ENCODE measurements at regions not wholly inside any gene's neighbourhood (a gene's known extent, or its start where the extent isn't known, plus 50 kb on each side); places are given as distances from the start of the nearest gene placed in this dataset.
"Not testable (repeated sequence)": the region's sequence is repeated elsewhere in the genome, so short reads cannot be mapped to it uniquely, and the experiment has no call there.

DNA sequence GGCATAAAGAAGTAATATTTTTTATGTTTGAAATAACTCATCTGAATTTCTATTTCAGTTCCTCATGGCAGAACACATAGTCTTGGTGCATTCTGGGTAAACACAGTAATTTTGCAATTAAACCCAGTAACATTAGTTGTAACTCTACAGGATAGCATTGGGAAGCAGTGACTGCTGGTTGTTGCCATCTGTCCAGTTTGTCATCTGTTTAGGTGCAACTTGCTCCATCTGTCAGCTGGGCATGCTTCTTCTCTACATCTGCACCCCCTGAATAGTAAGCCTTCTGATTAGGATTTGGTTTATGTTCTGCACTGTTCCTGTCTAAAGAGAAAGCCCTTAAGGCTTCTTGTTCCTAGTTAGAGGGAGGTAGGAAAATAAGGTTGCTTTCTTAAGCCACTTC is 63.5 kb upstream of the CSNK1A1L start:
- intact Hi-C loops (cut with DNase I): no loop called here
- no peak overlapping the region for H3K27ac ChIP-seq (ENCODE audit: low read depth in 1 of 2, low read length in 2 of 2)
- no peaks in the 10 kb centered on the region for H3K4me1 ChIP-seq (ENCODE audit: control insufficient read depth in 1 of 2, insufficient read depth in 2 of 2, low read length in 2 of 2)
- no peaks in the 10 kb centered on the region for H3K9me3 ChIP-seq (ENCODE audit: control insufficient read depth, low read length)
- no peaks in the 10 kb centered on the region for H3K36me3 ChIP-seq (ENCODE audit: control insufficient read depth in 1 of 2, insufficient read depth in 2 of 2, low read length in 1 of 2)
- ATAC-seq (ENCODE audit: low FRiP score) (no peak), DNase-seq (no peak)
- H3K27me3 ChIP-seq (ENCODE audit: control insufficient read depth in 1 of 2, insufficient read depth in 2 of 2, low read length in 1 of 2): no peaks in the 10 kb centered on the region
- no peak overlapping the region for H3K4me3 ChIP-seq (ENCODE audit: low read length in 2 of 2)

DNA sequence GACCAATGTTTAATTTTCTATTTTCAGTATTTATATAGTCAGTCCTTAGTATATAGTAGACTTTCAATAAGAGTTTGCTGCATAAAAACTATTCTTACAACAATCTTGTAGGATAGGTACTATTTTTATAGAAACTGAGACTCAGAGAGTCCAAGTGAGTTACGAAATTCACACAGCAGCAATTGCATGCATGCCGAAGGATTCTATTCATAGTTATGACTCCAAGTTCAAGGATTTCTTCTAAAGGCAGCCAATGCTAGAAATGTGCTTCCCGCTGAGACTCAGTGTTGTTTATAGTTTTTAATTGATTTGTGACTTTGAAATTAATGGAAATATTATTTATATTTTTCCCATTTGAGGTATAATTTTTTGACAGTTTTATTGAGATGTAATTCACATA is 62.7 kb upstream of the CSNK1A1L start:
- DNase-seq (no peak), ATAC-seq (ENCODE audit: low FRiP score) (no peak)
- no peaks in the 10 kb centered on the region for H3K36me3 ChIP-seq (ENCODE audit: control insufficient read depth in 1 of 2, insufficient read depth in 2 of 2, low read length in 1 of 2)
- H3K4me3 ChIP-seq (ENCODE audit: low read length in 2 of 2): no peak overlapping the region
- intact Hi-C loops (cut with DNase I): no loop called here
- H3K9me3 ChIP-seq (ENCODE audit: control insufficient read depth, low read length): no peaks in the 10 kb centered on the region
- 79 to 95% methylated on average over 3 of the region's 3 CpGs for WGBS, 2 donors
- no peaks in the 10 kb centered on the region for H3K4me1 ChIP-seq (ENCODE audit: control insufficient read depth in 1 of 2, insufficient read depth in 2 of 2, low read length in 2 of 2)
- H3K27ac ChIP-seq (ENCODE audit: low read depth in 1 of 2, low read length in 2 of 2): no peak overlapping the region
- no peaks in the 10 kb centered on the region for H3K27me3 ChIP-seq (ENCODE audit: control insufficient read depth in 1 of 2, insufficient read depth in 2 of 2, low read length in 1 of 2)

DNA sequence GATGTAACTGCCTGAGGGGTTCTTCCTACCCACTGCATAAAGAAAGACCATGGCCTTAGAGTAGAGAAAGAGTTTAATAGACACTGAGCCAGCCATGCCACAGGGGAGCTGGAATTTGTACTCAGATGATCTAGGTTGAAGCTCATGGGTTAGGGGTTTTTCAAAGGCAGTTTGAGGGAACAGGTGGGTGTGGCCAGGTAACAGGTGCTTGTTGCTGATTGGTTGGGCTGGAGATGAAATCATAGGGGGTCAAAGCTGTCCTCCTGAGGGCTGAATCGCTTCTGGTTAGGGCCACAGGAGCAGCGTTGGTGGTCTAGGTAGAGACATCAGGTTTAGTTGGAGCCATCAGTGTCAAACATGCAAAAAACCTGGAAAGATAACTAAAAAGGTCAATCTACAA is 59.2 kb upstream of the CSNK1A1L start:
- Histone ChIP-seq H3K4me3 (ENCODE audit: low read length in 2 of 2) (no peak overlapping the region), H3K36me3 (ENCODE audit: control insufficient read depth in 1 of 2, insufficient read depth in 2 of 2, low read length in 1 of 2) (no peaks in the 10 kb centered on the region), H3K27ac (ENCODE audit: low read depth in 1 of 2, low read length in 2 of 2) (no peak overlapping the region), H3K4me1 (ENCODE audit: control insufficient read depth in 1 of 2, insufficient read depth in 2 of 2, low read length in 2 of 2) (no peaks in the 10 kb centered on the region), H3K9me3 (ENCODE audit: control insufficient read depth, low read length) (no peaks in the 10 kb centered on the region), H3K27me3 (ENCODE audit: control insufficient read depth in 1 of 2, insufficient read depth in 2 of 2, low read length in 1 of 2) (no peaks in the 10 kb centered on the region)
- DNase-seq (no peak), ATAC-seq (ENCODE audit: low FRiP score) (no peak)
- intact Hi-C loops (cut with DNase I): no loop called here
- 92 to 94% methylated on average over 2 of the region's 2 CpGs for WGBS, 2 donors

DNA sequence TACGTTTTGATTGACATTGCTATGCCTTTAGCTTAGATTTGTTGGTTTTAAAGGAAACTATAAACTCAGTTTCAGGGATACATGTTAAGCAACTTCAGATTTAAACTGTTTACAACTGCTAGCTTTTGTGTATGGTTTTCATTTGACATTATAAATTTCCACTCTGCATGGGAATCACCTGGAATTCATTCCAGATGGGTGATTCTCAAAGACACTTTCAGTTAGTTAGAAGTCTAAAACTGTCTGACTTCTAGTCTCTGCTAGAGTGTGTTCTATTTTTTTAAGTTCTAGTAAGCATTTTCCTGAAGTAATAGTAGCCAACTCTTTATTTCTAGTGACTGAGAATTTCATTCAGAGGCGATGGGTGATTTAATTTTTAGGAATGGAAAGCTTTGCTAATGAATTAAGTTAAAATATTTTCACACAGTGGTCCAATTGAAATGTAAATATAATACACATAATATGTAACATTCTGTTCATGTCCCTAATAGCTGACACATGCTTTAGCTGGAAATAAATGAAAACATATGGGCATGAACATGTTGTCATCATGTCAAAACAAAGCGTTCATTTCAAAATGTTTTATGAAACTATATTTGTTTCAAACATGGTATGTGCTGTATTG is 58.3 kb upstream of the CSNK1A1L start:
- no peak for ATAC-seq (ENCODE audit: low FRiP score)
- DNase-seq: no peak
- intact Hi-C loops (cut with DNase I): no loop called here
- Histone ChIP-seq H3K4me1 (ENCODE audit: control insufficient read depth in 1 of 2, insufficient read depth in 2 of 2, low read length in 2 of 2) (no peaks in the 10 kb centered on the region), H3K27ac (ENCODE audit: low read depth in 1 of 2, low read length in 2 of 2) (no peak overlapping the region), H3K36me3 (ENCODE audit: control insufficient read depth in 1 of 2, insufficient read depth in 2 of 2, low read length in 1 of 2) (no peaks in the 10 kb centered on the region), H3K4me3 (ENCODE audit: low read length in 2 of 2) (no peak overlapping the region), H3K9me3 (ENCODE audit: control insufficient read depth, low read length) (no peaks in the 10 kb centered on the region), H3K27me3 (ENCODE audit: control insufficient read depth in 1 of 2, insufficient read depth in 2 of 2, low read length in 1 of 2) (no peaks in the 10 kb centered on the region)
- WGBS, 2 donors: 54 to 60% methylated on average over 3 of the region's 3 CpGs

DNA sequence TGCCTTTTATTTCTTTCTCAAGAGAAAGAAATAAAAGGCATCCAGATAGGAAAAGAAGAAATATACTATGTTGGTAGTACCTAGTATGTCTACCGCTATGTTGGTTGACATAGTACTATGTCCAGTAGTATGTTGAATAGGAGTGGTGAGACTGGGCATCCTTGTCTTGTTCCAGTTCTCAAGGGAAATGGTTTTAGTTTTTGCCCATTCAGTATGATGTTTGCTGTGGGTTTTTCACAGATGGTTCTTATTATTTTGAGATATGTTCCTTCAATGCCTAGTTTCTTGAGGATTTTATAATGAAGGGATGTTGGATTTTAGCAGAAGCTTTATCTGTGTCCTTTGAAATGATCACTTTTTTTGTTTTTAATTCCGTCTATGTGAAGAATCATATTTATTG is 53.0 kb upstream of the CSNK1A1L start:
- ATAC-seq (ENCODE audit: low FRiP score) (no peak), DNase-seq (no peak)
- Histone ChIP-seq H3K4me1 (ENCODE audit: control insufficient read depth in 1 of 2, insufficient read depth in 2 of 2, low read length in 2 of 2) (no peaks in the 10 kb centered on the region), H3K9me3 (ENCODE audit: control insufficient read depth, low read length) (no peaks in the 10 kb centered on the region), H3K27me3 (ENCODE audit: control insufficient read depth in 1 of 2, insufficient read depth in 2 of 2, low read length in 1 of 2) (no peaks in the 10 kb centered on the region), H3K27ac (ENCODE audit: low read depth in 1 of 2, low read length in 2 of 2) (no peak overlapping the region), H3K4me3 (ENCODE audit: low read length in 2 of 2) (no peak overlapping the region), H3K36me3 (ENCODE audit: control insufficient read depth in 1 of 2, insufficient read depth in 2 of 2, low read length in 1 of 2) (peaks cover 0 to 2% of the 10 kb centered on the region in 2 donors)
- intact Hi-C loops (cut with DNase I): no loop called here
- WGBS, 2 donors: 94% methylated on average over 2 of the region's 2 CpGs

DNA sequence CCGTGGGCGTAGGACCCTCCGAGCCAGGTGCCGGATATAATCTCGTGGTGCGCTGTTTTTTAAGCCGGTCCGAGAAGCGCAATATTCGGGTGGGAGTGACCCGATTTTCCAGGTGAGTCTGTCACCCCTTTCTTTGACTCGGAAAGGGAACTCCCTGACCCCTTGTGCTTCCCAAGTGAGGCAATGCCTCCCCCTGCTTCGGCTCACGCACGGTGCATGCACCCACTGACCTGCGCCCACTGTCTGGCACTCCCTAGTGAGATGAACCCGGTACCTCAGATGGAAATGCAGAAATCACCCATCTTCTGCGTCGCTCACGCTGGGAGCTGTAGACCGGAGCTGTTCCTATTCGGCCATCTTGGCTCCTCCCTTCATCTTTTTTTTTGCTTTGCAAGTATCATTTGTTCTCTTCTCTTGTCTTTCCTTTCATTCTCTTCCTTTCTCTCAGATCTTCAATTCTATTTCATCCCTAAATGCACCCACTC is 50.2 kb upstream of the CSNK1A1L start:
- H3K36me3 ChIP-seq (ENCODE audit: control insufficient read depth in 1 of 2, insufficient read depth in 2 of 2, low read length in 1 of 2); H3K27ac ChIP-seq (ENCODE audit: low read depth in 1 of 2, low read length in 2 of 2); H3K4me3 ChIP-seq (ENCODE audit: low read length in 2 of 2); H3K27me3 ChIP-seq (ENCODE audit: control insufficient read depth in 1 of 2, insufficient read depth in 2 of 2, low read length in 1 of 2); DNase-seq; H3K9me3 ChIP-seq (ENCODE audit: control insufficient read depth, low read length); ATAC-seq (ENCODE audit: low FRiP score); H3K4me1 ChIP-seq (ENCODE audit: control insufficient read depth in 1 of 2, insufficient read depth in 2 of 2, low read length in 2 of 2); intact Hi-C loops (cut with DNase I): not testable (repeated sequence)
- WGBS, 2 donors: 94 to 95% methylated on average over 14 to 22 of the region's 22 CpGs

All from aorta (tissue), 5 donors.